ENCODE measurements at regions not wholly inside any gene's neighbourhood (a gene's known extent, or its start where the extent isn't known, plus 50 kb on each side); places are given as distances from the start of the nearest gene placed in this dataset.

DNA sequence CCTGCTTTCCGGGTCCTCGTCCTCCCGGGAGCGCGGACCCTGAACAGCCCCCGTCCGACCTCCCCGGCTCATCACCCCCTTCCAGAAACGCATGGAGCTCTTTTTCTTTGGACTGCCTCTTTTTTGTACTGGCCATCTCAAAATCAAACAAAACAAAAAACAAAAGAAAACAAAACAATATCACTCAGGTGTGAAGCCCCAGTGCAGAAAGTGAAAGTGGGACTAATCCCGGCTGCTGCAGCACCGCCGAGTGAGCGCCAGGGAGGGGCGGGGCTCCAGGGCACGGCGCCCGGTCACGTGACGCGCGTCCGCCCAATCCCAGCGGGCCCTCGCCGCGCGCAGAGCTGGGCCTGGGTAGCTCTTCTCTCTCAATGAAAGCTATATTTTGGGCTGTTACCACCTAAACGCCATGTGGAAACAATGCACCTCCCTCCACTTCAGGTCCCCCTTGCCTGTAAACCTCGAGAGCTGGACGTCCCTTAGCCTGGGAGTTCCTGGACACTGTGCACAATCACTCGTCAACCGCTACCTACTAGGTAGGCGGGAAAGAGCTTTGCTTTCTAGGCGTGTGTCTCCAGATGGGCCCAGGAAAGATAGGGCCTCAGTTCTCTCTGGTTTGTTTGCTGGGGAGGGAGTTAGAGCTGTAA, 93.7 kb upstream of the PRDM1 start:
- H3K4me3 ChIP-seq, result peak overlapping the region; percentile 40 to 71 (median 65)
- H3K4me1 ChIP-seq, result peaks cover 0 to 37% (median 8%) of the 10 kb centered on the region in 4 donors
- peaks cover 0 to 35% of the 10 kb centered on the region in 2 donors for H3K27me3 ChIP-seq
- no peaks in the 10 kb centered on the region for H3K36me3 ChIP-seq
- 3 to 6% methylated on average over 27 to 32 of the region's 34 CpGs for WGBS, 2 donors
- DNase-seq (ENCODE audit: low spot score in 2 of 2), result peak; percentile 69 to 73
- TF ChIP-seq, protein P1, sequence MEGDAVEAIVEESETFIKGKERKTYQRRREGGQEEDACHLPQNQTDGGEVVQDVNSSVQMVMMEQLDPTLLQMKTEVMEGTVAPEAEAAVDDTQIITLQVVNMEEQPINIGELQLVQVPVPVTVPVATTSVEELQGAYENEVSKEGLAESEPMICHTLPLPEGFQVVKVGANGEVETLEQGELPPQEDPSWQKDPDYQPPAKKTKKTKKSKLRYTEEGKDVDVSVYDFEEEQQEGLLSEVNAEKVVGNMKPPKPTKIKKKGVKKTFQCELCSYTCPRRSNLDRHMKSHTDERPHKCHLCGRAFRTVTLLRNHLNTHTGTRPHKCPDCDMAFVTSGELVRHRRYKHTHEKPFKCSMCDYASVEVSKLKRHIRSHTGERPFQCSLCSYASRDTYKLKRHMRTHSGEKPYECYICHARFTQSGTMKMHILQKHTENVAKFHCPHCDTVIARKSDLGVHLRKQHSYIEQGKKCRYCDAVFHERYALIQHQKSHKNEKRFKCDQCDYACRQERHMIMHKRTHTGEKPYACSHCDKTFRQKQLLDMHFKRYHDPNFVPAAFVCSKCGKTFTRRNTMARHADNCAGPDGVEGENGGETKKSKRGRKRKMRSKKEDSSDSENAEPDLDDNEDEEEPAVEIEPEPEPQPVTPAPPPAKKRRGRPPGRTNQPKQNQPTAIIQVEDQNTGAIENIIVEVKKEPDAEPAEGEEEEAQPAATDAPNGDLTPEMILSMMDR (IDR thresholded peaks at IDR 0.05), result peak in 1 of 5 experiments; percentile 24
- TF ChIP-seq POLR2A (IDR thresholded peaks at IDR 0.05) (peak in 1 of 2 donors; percentile 47), EP300 (IDR thresholded peaks at IDR 0.05) (peak in 1 of 2 donors; percentile 56)
- H3K27ac ChIP-seq, result peak overlapping the region in 2 of 4 donors; percentile 61 to 79
- no peaks in the 10 kb centered on the region for H3K9me3 ChIP-seq

DNA sequence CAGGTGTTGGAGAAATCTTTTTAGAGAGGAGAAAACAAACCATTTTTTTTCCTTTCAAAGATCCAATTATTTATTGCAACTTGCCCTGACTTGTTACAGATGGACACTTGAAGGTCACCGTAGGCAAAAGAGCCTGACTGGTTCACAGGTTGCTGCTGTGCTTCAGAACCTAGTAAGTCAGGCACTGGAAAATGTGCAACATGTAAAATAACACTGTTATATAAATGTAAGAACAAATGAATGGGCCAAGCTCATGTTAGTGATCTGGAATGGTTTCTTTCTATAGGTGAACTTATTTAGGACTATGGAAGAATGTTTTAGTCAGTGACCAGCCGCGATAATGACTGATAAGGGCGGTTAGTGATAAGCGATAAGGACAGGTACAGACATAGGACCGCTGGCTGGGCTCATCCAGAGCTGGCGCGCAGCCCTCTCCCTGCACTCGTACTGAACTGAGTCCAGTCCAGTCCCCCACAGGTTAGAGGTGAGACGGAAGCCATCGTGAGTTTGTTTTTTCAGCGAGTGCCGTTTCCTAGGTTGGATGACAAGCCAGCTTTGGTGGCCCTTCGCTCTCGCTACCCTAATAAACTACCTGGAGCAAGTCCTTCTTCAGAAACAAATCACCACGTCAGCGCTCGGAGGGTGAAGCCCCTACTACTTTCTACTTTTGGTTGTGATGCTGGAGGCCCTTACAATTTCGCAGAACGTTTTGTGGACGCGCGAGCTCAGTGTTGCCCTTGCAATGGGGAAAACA, 94.4 kb upstream of the PRDM1 start:
- Histone ChIP-seq H3K36me3 (no peaks in the 10 kb centered on the region), H3K27ac (peak overlapping the region in 2 of 4 donors; percentile 61 to 79), H3K4me1 (peaks cover 0 to 37% (median 8%) of the 10 kb centered on the region in 4 donors), H3K9me3 (no peaks in the 10 kb centered on the region), H3K4me3 (peak overlapping the region; percentile 40 to 71 (median 65)), H3K27me3 (peaks cover 0 to 33% of the 10 kb centered on the region in 2 donors)
- no peak for DNase-seq (ENCODE audit: low spot score in 2 of 2)
- TF ChIP-seq EP300 (IDR thresholded peaks at IDR 0.05), result no peak
- TF ChIP-seq, protein P1 (IDR thresholded peaks at IDR 0.05), result no peak
- no peak for TF ChIP-seq POLR2A (IDR thresholded peaks at IDR 0.05)
- 12 to 20% methylated on average over 22 to 23 of the region's 23 CpGs for WGBS, 2 donors

DNA sequence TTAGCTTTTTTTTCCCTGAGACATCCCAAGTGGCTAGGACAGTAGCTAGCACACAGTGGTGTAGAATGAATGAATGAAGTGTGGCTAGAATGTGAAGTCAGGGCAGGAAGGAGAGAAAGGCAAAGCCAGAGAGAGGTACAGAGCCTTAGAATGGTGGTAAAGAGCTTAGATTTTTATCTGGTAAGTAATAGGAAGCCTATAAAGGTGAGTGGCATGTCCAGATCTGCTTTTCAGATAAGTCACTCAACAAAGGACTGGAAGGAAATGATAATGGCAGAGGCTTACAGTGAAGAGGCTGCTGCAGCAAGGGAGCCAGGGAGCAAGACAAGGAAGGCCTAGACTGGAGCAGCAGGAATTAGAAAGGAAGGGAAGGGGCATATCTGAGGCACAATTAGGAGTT, 96.0 kb upstream of the PRDM1 start:
- Histone ChIP-seq H3K4me1 (peaks cover 0 to 44% (median 8%) of the 10 kb centered on the region in 4 donors), H3K36me3 (no peaks in the 10 kb centered on the region), H3K4me3 (no peak overlapping the region), H3K9me3 (no peaks in the 10 kb centered on the region), H3K27me3 (peaks cover 0 to 36% of the 10 kb centered on the region in 2 donors), H3K27ac (no peak overlapping the region)
- DNase-seq (ENCODE audit: low spot score in 2 of 2), result no peak
- TF ChIP-seq, protein P1 (IDR thresholded peaks at IDR 0.05), result no peak
- no peak for TF ChIP-seq POLR2A (IDR thresholded peaks at IDR 0.05)
- TF ChIP-seq EP300 (IDR thresholded peaks at IDR 0.05), result no peak

DNA sequence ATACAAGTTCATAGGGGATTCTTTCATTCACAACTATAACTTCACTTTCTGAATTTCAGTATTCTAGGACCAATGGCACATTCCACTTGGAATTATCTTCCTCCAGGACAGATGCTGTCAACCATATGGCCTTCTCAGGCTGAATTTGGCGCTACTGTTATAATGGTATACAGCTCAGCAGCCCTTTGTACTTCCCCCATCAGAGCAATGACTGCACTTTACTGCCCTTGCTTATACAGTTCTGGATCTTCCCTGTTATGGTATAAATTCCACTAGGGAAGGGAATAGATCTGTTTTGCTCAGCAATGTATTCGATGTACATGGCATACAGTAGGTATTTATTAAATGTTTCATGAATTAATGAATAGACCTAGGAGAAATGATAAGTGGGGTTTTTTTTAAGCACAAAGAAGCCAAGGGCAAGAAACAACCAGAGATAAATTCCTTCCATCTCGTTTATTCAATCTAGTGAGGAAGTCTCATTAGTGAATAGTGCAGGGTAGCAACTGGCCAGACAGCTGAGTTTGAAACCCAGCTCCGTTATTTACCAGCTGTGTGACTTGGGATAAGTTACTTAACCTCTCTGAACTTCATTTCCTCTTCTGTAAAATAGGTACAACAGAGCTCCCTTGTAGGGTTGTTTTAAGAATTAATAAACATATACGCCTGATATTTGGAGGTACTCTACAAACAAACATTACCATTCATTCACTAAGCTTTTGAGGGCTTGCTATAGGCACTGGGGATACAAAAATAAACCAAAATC, 97.1 kb upstream of the PRDM1 start:
- WGBS, 2 donors, result 79 to 87% methylated on average over 5 of the region's 5 CpGs
- H3K4me1 ChIP-seq, result peaks cover 0 to 34% (median 8%) of the 10 kb centered on the region in 4 donors
- no peak overlapping the region for H3K4me3 ChIP-seq
- H3K27me3 ChIP-seq, result peaks cover 0 to 43% of the 10 kb centered on the region in 2 donors
- no peaks in the 10 kb centered on the region for H3K36me3 ChIP-seq
- DNase-seq (ENCODE audit: low spot score in 2 of 2), result no peak
- no peaks in the 10 kb centered on the region for H3K9me3 ChIP-seq
- TF ChIP-seq EP300 (IDR thresholded peaks at IDR 0.05) (no peak), POLR2A (IDR thresholded peaks at IDR 0.05) (no peak)
- TF ChIP-seq, protein P1 (IDR thresholded peaks at IDR 0.05), result no peak
- H3K27ac ChIP-seq, result no peak overlapping the region
